HG02610 (cell line): ENCODE measurements at regions not wholly inside any gene's neighbourhood (a gene's known extent, or its start where the extent isn't known, plus 50 kb on each side); places are given as distances from the start of the nearest gene placed in this dataset.

Experiments
- ATAC-seq: cut with Tn5 transposase; IDR thresholded peaks from one replicate; pipeline ENCODE4 v1.9.1; 2021; ENCODE audit warnings: mild to moderate bottlenecking, moderate library complexity; ENCODE audit not compliant: unreplicated experiment

GRCh38 chr17:72360386-72360940, 239.6 kb downstream of the SOX9 start:
- no peak for ATAC-seq

- ATAC-seq = no peak
Measured at GRCh38 chr17:72361892-72362291, 241.1 kb downstream of the SOX9 start.

- ATAC-seq = no peak
Measured at GRCh38 chr17:72362376-72363088, 241.7 kb downstream of the SOX9 start.

GRCh38 chr17:72363089-72363610, 242.3 kb downstream of the SOX9 start:
- ATAC-seq = no peak

GRCh38 chr17:72365857-72366414, 245.1 kb downstream of the SOX9 start:
- ATAC-seq = no peak

- no peak for ATAC-seq
Measured at GRCh38 chr17:72366626-72367025, 245.8 kb downstream of the SOX9 start.

GRCh38 chr17:72368191-72368590, 247.4 kb downstream of the SOX9 start:
- no peak for ATAC-seq

- ATAC-seq = no peak
Measured at GRCh38 chr17:72369366-72369765, 248.5 kb downstream of the SOX9 start.

GRCh38 chr17:72370819-72371218, 250.0 kb downstream of the SOX9 start:
- no peak for ATAC-seq

GRCh38 chr17:72372185-72372584, 251.4 kb downstream of the SOX9 start:
- no peak for ATAC-seq

- no peak for ATAC-seq
Measured at GRCh38 chr17:72373910-72374741, 253.3 kb downstream of the SOX9 start.

GRCh38 chr17:72376526-72377345, 255.9 kb downstream of the SOX9 start:
- ATAC-seq = no peak

- ATAC-seq = no peak
Measured at GRCh38 chr17:72378414-72379390, 257.9 kb downstream of the SOX9 start.

GRCh38 chr17:72379516-72379915, 258.7 kb downstream of the SOX9 start:
- ATAC-seq = no peak

- ATAC-seq = no peak
Measured at GRCh38 chr17:72380120-72380519, 259.3 kb downstream of the SOX9 start.

GRCh38 chr17:72380737-72381136, 259.9 kb downstream of the SOX9 start:
- ATAC-seq = no peak

- no peak for ATAC-seq
Measured at GRCh38 chr17:72381597-72382397, 261.0 kb downstream of the SOX9 start.

GRCh38 chr17:72382971-72383722, 262.3 kb downstream of the SOX9 start:
- ATAC-seq = no peak
